Ascending aorta (tissue), 2 donors: ENCODE measurements at regions not wholly inside any gene's neighbourhood (a gene's known extent, or its start where the extent isn't known, plus 50 kb on each side); places are given as distances from the start of the nearest gene placed in this dataset.
"Not testable (repeated sequence)": the region's sequence is repeated elsewhere in the genome, so short reads cannot be mapped to it uniquely, and the experiment has no call there.

ENCODE experiments used
- DNase-seq, 2 donors: peaks; one replicate each; pipeline ENCODE4 v3.0.0-alpha.2; 2019; ENCODE audit warnings: low spot score in 2 of 2
- H3K27ac ChIP-seq, 2 donors: fragments of 200-600 bp; sonication (generic); one replicate each; pipeline ENCODE4 v1.5.1; 2016 to 2017; ENCODE audit warnings: mild to moderate bottlenecking in 1 of 2
- H3K27me3 ChIP-seq: fragments of 200-600 bp; sonication (generic); one replicate; pipeline ENCODE4 v1.5.1; 2017
- H3K36me3 ChIP-seq, 2 donors: fragments of 200-600 bp; sonication (generic); one replicate each; pipeline ENCODE4 v1.5.1; 2016
- H3K4me1 ChIP-seq, 2 donors: fragments of 200-600 bp; sonication (generic); one replicate each; pipeline ENCODE4 v1.5.1; 2016 to 2017; ENCODE audit warnings: mild to moderate bottlenecking in 1 of 2
- H3K4me3 ChIP-seq, 2 donors: fragments of 200-600 bp; sonication (generic); one replicate each; pipeline ENCODE4 v1.5.1; 2016 to 2017; ENCODE audit warnings: mild to moderate bottlenecking in 1 of 2
- H3K9me3 ChIP-seq, 2 donors: fragments of 200-600 bp; sonication (generic); one replicate each; pipeline ENCODE4 v1.5.1; 2016
- CTCF ChIP-seq, 3 experiments: fragments of 200-600 bp in 2 of 3; fragments of 450-650 bp in 1 of 3; sonication (generic) in 2 of 3; IDR thresholded peaks; one replicate each; pipeline ENCODE4 v1.5.1; 2016 to 2019; ENCODE audit warnings: antibody characterized with exemption in 3 of 3, mild to moderate bottlenecking in 1 of 3, moderate library complexity in 1 of 3
- intact Hi-C: fragments of 100-400 bp; cut with DNase I; formaldehyde crosslinking; loops from one replicate; pipeline ENCODE4 v1.15.1; 2023

- Histone ChIP-seq H3K4me3 (no peak overlapping the region), H3K27ac (no peak overlapping the region), H3K9me3 (peaks cover 0 to 9% of the 10 kb centered on the region in 2 donors), H3K4me1 (no peaks in the 10 kb centered on the region), H3K36me3 (no peaks in the 10 kb centered on the region), H3K27me3 (no peaks in the 10 kb centered on the region)
- no peak for DNase-seq
- intact Hi-C loops, result no loop called here
- TF ChIP-seq CTCF (IDR thresholded peaks at IDR 0.05), result no peak
Measured at GRCh38 chr16:88141580-88141979, 190.3 kb downstream of the BANP start.

- H3K9me3 ChIP-seq, H3K4me1 ChIP-seq, H3K4me3 ChIP-seq, H3K27me3 ChIP-seq, DNase-seq, H3K27ac ChIP-seq, H3K36me3 ChIP-seq, intact Hi-C loops: not testable (repeated sequence)
Measured at GRCh38 chr16:88142056-88142935, 191.1 kb downstream of the BANP start.

- H3K9me3 ChIP-seq, H3K4me3 ChIP-seq, H3K27me3 ChIP-seq, H3K36me3 ChIP-seq, H3K27ac ChIP-seq, intact Hi-C loops, H3K4me1 ChIP-seq, DNase-seq: not testable (repeated sequence)
Measured at GRCh38 chr16:88143122-88144027, 192.1 kb downstream of the BANP start.

- H3K27ac ChIP-seq, result no peak overlapping the region
- no peak for DNase-seq
- intact Hi-C loops, result no loop called here
Measured at GRCh38 chr16:88144028-88144511, 192.8 kb downstream of the BANP start.

GRCh38 chr16:88145376-88145775 is 194.1 kb downstream of the BANP start:
- H3K4me1 ChIP-seq, H3K27me3 ChIP-seq, H3K9me3 ChIP-seq, DNase-seq, H3K4me3 ChIP-seq, H3K36me3 ChIP-seq, intact Hi-C loops, H3K27ac ChIP-seq: not testable (repeated sequence)

More at GRCh38 chr16:88144028-88144511, 192.8 kb downstream of the BANP start:
- peaks cover 0 to 3% of the 10 kb centered on the region in 2 donors for H3K9me3 ChIP-seq
- H3K36me3 ChIP-seq, result no peaks in the 10 kb centered on the region
- TF ChIP-seq CTCF (IDR thresholded peaks at IDR 0.05), result no peak
- no peaks in the 10 kb centered on the region for H3K27me3 ChIP-seq
- H3K4me3 ChIP-seq, result no peak overlapping the region
- no peaks in the 10 kb centered on the region for H3K4me1 ChIP-seq

- intact Hi-C loops, H3K4me3 ChIP-seq, H3K27ac ChIP-seq, H3K27me3 ChIP-seq, H3K9me3 ChIP-seq, H3K36me3 ChIP-seq, H3K4me1 ChIP-seq, DNase-seq: not testable (repeated sequence)
Measured at GRCh38 chr16:88145824-88146405, 194.7 kb downstream of the BANP start.

GRCh38 chr16:88148078-88148477 is 196.8 kb downstream of the BANP start:
- H3K4me1 ChIP-seq, H3K4me3 ChIP-seq, H3K27ac ChIP-seq, H3K9me3 ChIP-seq, H3K36me3 ChIP-seq, H3K27me3 ChIP-seq, intact Hi-C loops, DNase-seq: not testable (repeated sequence)

GRCh38 chr16:88148682-88149081 is 197.4 kb downstream of the BANP start:
- H3K9me3 ChIP-seq, H3K4me1 ChIP-seq, H3K27me3 ChIP-seq, intact Hi-C loops, H3K27ac ChIP-seq, DNase-seq, H3K4me3 ChIP-seq, H3K36me3 ChIP-seq: not testable (repeated sequence)

- H3K27ac ChIP-seq, H3K4me1 ChIP-seq, intact Hi-C loops, H3K27me3 ChIP-seq, H3K4me3 ChIP-seq, DNase-seq, H3K36me3 ChIP-seq, H3K9me3 ChIP-seq: not testable (repeated sequence)
Measured at GRCh38 chr16:88149158-88149603, 197.9 kb downstream of the BANP start.

GRCh38 chr16:88149663-88150062 is 198.4 kb downstream of the BANP start:
- H3K27me3 ChIP-seq, H3K4me1 ChIP-seq, DNase-seq, H3K4me3 ChIP-seq, H3K9me3 ChIP-seq, H3K27ac ChIP-seq, H3K36me3 ChIP-seq, intact Hi-C loops: not testable (repeated sequence)

- H3K27ac ChIP-seq, intact Hi-C loops, H3K4me1 ChIP-seq, H3K36me3 ChIP-seq, H3K27me3 ChIP-seq, H3K9me3 ChIP-seq, H3K4me3 ChIP-seq, DNase-seq: not testable (repeated sequence)
Measured at GRCh38 chr16:88150456-88151128, 199.4 kb downstream of the BANP start.
